ENCODE measurements at regions not wholly inside any gene's neighbourhood (a gene's known extent, or its start where the extent isn't known, plus 50 kb on each side); places are given as distances from the start of the nearest gene placed in this dataset.

DNA sequence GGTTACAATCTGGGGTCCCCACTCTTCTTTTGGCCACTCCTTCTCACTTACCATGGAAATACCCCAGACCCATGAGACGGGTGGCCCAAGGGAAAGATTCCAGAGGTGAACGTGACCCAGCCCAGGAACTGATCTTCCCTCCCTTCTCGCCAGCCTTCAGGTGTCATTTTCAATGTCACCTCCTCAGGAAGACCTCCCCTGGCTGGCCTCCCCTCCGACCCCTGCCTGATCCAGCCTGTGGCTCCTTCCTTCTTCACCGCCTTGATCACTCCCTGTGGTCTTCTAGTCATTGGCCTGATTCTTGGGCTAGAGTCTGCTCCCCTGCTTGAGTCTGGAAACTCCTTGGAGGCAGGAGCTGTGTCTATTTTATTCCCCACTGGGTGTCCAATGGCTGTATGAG is 146.1 kb downstream of the SMAD6 start:
- FAIRE-seq (no peak), DNase-seq (ENCODE audit: low read depth, low spot score) (no peak)
- no peak overlapping the region for H3K4me3 ChIP-seq (ENCODE audit: control insufficient read depth in 2 of 3, extremely low read depth in 1 of 3, insufficient read depth in 2 of 3, low read depth in 1 of 3, low read length in 3 of 3)
- H3K36me3 ChIP-seq (ENCODE audit: control insufficient read depth in 2 of 2, extremely low read depth in 1 of 2, insufficient read depth in 2 of 2, low read length in 2 of 2), result no peaks in the 10 kb centered on the region
- H3K27ac ChIP-seq (ENCODE audit: control insufficient read depth, insufficient read depth, low read length), result no peak overlapping the region
- no peaks in the 10 kb centered on the region for H4K20me1 ChIP-seq (ENCODE audit: control insufficient read depth, extremely low read depth, insufficient read depth, low read length)
- H3K27me3 ChIP-seq (ENCODE audit: control insufficient read depth, extremely low read depth, insufficient read depth, low read length), result no peaks in the 10 kb centered on the region
- no peak for TF ChIP-seq EZH2 (IDR thresholded peaks at IDR 0.05; ENCODE audit: low read length)
- TF ChIP-seq, protein P1, sequence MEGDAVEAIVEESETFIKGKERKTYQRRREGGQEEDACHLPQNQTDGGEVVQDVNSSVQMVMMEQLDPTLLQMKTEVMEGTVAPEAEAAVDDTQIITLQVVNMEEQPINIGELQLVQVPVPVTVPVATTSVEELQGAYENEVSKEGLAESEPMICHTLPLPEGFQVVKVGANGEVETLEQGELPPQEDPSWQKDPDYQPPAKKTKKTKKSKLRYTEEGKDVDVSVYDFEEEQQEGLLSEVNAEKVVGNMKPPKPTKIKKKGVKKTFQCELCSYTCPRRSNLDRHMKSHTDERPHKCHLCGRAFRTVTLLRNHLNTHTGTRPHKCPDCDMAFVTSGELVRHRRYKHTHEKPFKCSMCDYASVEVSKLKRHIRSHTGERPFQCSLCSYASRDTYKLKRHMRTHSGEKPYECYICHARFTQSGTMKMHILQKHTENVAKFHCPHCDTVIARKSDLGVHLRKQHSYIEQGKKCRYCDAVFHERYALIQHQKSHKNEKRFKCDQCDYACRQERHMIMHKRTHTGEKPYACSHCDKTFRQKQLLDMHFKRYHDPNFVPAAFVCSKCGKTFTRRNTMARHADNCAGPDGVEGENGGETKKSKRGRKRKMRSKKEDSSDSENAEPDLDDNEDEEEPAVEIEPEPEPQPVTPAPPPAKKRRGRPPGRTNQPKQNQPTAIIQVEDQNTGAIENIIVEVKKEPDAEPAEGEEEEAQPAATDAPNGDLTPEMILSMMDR (optimal IDR thresholded peaks at IDR 0.05 in 1 of 3, IDR thresholded peaks at IDR 0.05 in 1 of 3, conservative IDR thresholded peaks at IDR 0.05 in 1 of 3; ENCODE audit: extremely low read depth in 1 of 3, insufficient read depth in 2 of 3, low read length in 3 of 3), result no peak
- no peak overlapping the region for H3K4me2 ChIP-seq (ENCODE audit: control insufficient read depth, extremely low read depth, insufficient read depth, low read depth, low read length)
- no peaks in the 10 kb centered on the region for H3K79me2 ChIP-seq (ENCODE audit: control insufficient read depth, insufficient read depth, low read length)
- dilution Hi-C loops (cut with MboI; ENCODE audit: extremely low pct_ligation_motif_present, low sequenced_read_pairs), result no loop called here
- no peaks in the 10 kb centered on the region for H3K9me1 ChIP-seq (ENCODE audit: control insufficient read depth, extremely low read depth, insufficient read depth, low read length)
- H3K9ac ChIP-seq (ENCODE audit: control insufficient read depth, extremely low read depth, insufficient read depth, low read length), result no peak overlapping the region
- no peak overlapping the region for H2AFZ ChIP-seq (ENCODE audit: control insufficient read depth, low read length)
- no peaks in the 10 kb centered on the region for H3K9me3 ChIP-seq (ENCODE audit: control insufficient read depth, low read depth, low read length)
- H3K4me1 ChIP-seq (ENCODE audit: control insufficient read depth, extremely low read depth, insufficient read depth, low read length), result peaks cover 3% of the 10 kb centered on the region

DNA sequence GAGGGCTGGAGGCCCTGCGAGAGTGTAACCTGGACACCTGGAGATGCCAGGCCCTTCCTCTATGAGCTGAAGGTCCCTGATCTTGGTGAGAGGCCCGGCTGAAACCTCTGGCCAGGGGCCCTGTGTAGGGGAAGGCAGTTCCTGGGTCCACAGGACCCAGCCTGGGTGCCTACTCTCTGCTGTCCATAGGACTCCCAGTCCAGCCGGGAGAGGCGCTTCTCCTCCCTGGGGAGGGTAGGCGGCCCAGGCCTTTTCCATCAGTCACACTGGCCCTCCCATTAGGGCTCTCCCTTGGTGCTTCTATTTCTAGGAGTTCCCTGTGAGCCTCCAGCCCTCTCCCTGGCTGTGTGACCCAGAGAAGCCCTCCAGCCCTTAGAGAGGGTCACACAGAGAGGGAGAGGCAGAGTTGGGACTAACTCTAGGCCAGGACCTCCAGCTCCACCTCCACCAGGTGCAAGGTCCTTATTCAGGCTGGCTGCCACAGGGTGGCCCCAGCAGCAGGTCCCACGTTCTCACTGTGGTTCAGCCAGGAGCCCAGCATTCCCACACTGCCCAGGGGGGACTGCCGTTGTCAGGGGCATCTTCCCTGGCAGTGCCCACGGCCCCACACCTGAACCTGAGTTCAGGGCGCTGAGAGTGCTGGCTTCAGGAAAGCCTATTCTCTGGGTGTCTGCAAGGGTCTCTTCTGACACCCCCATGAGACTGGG is 146.8 kb downstream of the SMAD6 start:
- Histone ChIP-seq H3K9me3 (ENCODE audit: control insufficient read depth, low read depth, low read length) (no peaks in the 10 kb centered on the region), H3K4me3 (ENCODE audit: control insufficient read depth in 2 of 3, extremely low read depth in 1 of 3, insufficient read depth in 2 of 3, low read depth in 1 of 3, low read length in 3 of 3) (no peak overlapping the region), H3K9me1 (ENCODE audit: control insufficient read depth, extremely low read depth, insufficient read depth, low read length) (no peaks in the 10 kb centered on the region), H3K4me1 (ENCODE audit: control insufficient read depth, extremely low read depth, insufficient read depth, low read length) (peaks cover 3% of the 10 kb centered on the region), H2AFZ (ENCODE audit: control insufficient read depth, low read length) (no peak overlapping the region), H3K27me3 (ENCODE audit: control insufficient read depth, extremely low read depth, insufficient read depth, low read length) (no peaks in the 10 kb centered on the region), H3K27ac (ENCODE audit: control insufficient read depth, insufficient read depth, low read length) (no peak overlapping the region), H4K20me1 (ENCODE audit: control insufficient read depth, extremely low read depth, insufficient read depth, low read length) (no peaks in the 10 kb centered on the region), H3K79me2 (ENCODE audit: control insufficient read depth, insufficient read depth, low read length) (no peaks in the 10 kb centered on the region), H3K36me3 (ENCODE audit: control insufficient read depth in 2 of 2, extremely low read depth in 1 of 2, insufficient read depth in 2 of 2, low read length in 2 of 2) (no peaks in the 10 kb centered on the region), H3K4me2 (ENCODE audit: control insufficient read depth, extremely low read depth, insufficient read depth, low read depth, low read length) (no peak overlapping the region), H3K9ac (ENCODE audit: control insufficient read depth, extremely low read depth, insufficient read depth, low read length) (no peak overlapping the region)
- dilution Hi-C loops (cut with MboI; ENCODE audit: extremely low pct_ligation_motif_present, low sequenced_read_pairs), result no loop called here
- no peak for DNase-seq (ENCODE audit: low read depth, low spot score)
- no peak for FAIRE-seq
- TF ChIP-seq, protein P1 (optimal IDR thresholded peaks at IDR 0.05 in 1 of 3, IDR thresholded peaks at IDR 0.05 in 1 of 3, conservative IDR thresholded peaks at IDR 0.05 in 1 of 3; ENCODE audit: extremely low read depth in 1 of 3, insufficient read depth in 2 of 3, low read length in 3 of 3), result no peak
- TF ChIP-seq EZH2 (IDR thresholded peaks at IDR 0.05; ENCODE audit: low read length), result no peak
